Mesenteric fat pad (tissue), 1 donor: ENCODE measurements at regions not wholly inside any gene's neighbourhood (a gene's known extent, or its start where the extent isn't known, plus 50 kb on each side); places are given as distances from the start of the nearest gene placed in this dataset.
"Not testable (repeated sequence)": the region's sequence is repeated elsewhere in the genome, so short reads cannot be mapped to it uniquely, and the experiment has no call there.

Experiments
- DNase-seq: peaks from one replicate; pipeline ENCODE4 v3.0.0-alpha.2; 2020; ENCODE audit warnings: low spot score
- donor health status: DM: yes; HTN: yes; CAD: no.

- no peak for DNase-seq
Observed at GRCh38 chr7:25584112-25584938, 356.0 kb upstream of the NPVF start.

GRCh38 chr7:25586513-25586912 lies 358.2 kb upstream of the NPVF start:
- DNase-seq, result no peak

- no peak for DNase-seq
Observed at GRCh38 chr7:25594122-25594521, 365.8 kb upstream of the NPVF start.

GRCh38 chr7:25594728-25595127 lies 366.4 kb upstream of the NPVF start:
- DNase-seq, result no peak

GRCh38 chr7:25595996-25596395 lies 367.7 kb upstream of the NPVF start:
- no peak for DNase-seq

GRCh38 chr7:25596443-25596842 lies 368.2 kb upstream of the NPVF start:
- no peak for DNase-seq

- no peak for DNase-seq
Observed at GRCh38 chr7:25597946-25598345, 369.7 kb upstream of the NPVF start.

- DNase-seq, result no peak
Observed at GRCh38 chr7:25598765-25599164, 370.5 kb upstream of the NPVF start.

GRCh38 chr7:25600262-25600920 lies 372.1 kb upstream of the NPVF start:
- no peak for DNase-seq

GRCh38 chr7:25602730-25603426 lies 374.6 kb upstream of the NPVF start:
- DNase-seq, result not testable (repeated sequence)

- not testable (repeated sequence) for DNase-seq
Observed at GRCh38 chr7:25603427-25603740, 375.1 kb upstream of the NPVF start.

- no peak for DNase-seq
Observed at GRCh38 chr7:25611196-25611595, 382.9 kb upstream of the NPVF start.

- no peak for DNase-seq
Observed at GRCh38 chr7:25613912-25614311, 385.6 kb upstream of the NPVF start.

- no peak for DNase-seq
Observed at GRCh38 chr7:25614415-25614814, 386.1 kb upstream of the NPVF start.

- no peak for DNase-seq
Observed at GRCh38 chr7:25615003-25615402, 386.7 kb upstream of the NPVF start.

GRCh38 chr7:25615593-25615992 lies 387.3 kb upstream of the NPVF start:
- no peak for DNase-seq

- no peak for DNase-seq
Observed at GRCh38 chr7:25617214-25617613, 388.9 kb upstream of the NPVF start.

- no peak for DNase-seq
Observed at GRCh38 chr7:25617673-25618072, 389.4 kb upstream of the NPVF start.

GRCh38 chr7:25619381-25619780 lies 391.1 kb upstream of the NPVF start:
- no peak for DNase-seq

GRCh38 chr7:25619963-25620799 lies 391.9 kb upstream of the NPVF start:
- no peak for DNase-seq

GRCh38 chr7:25621993-25622392 lies 393.7 kb upstream of the NPVF start:
- DNase-seq, result no peak

- no peak for DNase-seq
Observed at GRCh38 chr7:25622695-25623094, 394.4 kb upstream of the NPVF start.
